ENCODE measurements at regions not wholly inside any gene's neighbourhood (a gene's known extent, or its start where the extent isn't known, plus 50 kb on each side); places are given as distances from the start of the nearest gene placed in this dataset.
"Not testable (repeated sequence)": the region's sequence is repeated elsewhere in the genome, so short reads cannot be mapped to it uniquely, and the experiment has no call there.

GRCh38 chr12:97051341-97051740, 144.3 kb downstream of the NEDD1 start:
- H3K4me3 ChIP-seq: no peak overlapping the region
- no peaks in the 10 kb centered on the region for H3K36me3 ChIP-seq
- H3K9me3 ChIP-seq (replicated peaks): peaks cover 3% of the 10 kb centered on the region
- no peaks in the 10 kb centered on the region for H3K4me1 ChIP-seq
- H3K27ac ChIP-seq (replicated peaks): no peak overlapping the region
- no peaks in the 10 kb centered on the region for H3K27me3 ChIP-seq (ENCODE audit: low read depth)
- no peak for DNase-seq
- TF ChIP-seq CTCF (IDR thresholded peaks at IDR 0.05; ENCODE audit: borderline replicate concordance): no peak
- intact Hi-C loops (cut with micrococcal nuclease): no loop called here

DNA sequence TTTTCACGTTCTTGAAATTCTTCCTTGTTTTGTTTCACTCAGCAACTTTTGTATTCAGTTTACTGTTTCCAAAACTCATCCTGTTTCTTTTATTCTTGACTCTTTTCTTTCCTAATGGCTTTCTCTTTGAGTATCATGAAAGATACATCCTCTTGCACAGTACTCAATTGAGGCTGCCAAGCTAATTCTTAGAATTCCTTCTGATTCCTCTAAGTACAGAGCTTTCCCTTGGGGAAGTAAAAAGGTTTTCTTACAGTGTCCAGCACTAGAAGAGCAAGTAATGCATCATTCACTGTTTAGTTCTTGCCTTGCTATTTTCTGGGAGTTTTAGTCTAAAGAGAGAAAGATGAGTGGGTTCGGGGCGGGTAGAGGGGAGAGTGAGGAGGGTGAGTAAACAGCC, 154.1 kb downstream of the NEDD1 start:
- no peak overlapping the region for H3K27ac ChIP-seq (replicated peaks)
- no peaks in the 10 kb centered on the region for H3K36me3 ChIP-seq
- peaks cover 7% of the 10 kb centered on the region for H3K27me3 ChIP-seq (ENCODE audit: low read depth)
- intact Hi-C loops (cut with micrococcal nuclease): no loop called here
- no peak overlapping the region for H3K4me3 ChIP-seq
- no peak for TF ChIP-seq CTCF (IDR thresholded peaks at IDR 0.05; ENCODE audit: borderline replicate concordance)
- peaks cover 18% of the 10 kb centered on the region for H3K9me3 ChIP-seq (replicated peaks)
- no peak for DNase-seq
- H3K4me1 ChIP-seq: no peaks in the 10 kb centered on the region

DNA sequence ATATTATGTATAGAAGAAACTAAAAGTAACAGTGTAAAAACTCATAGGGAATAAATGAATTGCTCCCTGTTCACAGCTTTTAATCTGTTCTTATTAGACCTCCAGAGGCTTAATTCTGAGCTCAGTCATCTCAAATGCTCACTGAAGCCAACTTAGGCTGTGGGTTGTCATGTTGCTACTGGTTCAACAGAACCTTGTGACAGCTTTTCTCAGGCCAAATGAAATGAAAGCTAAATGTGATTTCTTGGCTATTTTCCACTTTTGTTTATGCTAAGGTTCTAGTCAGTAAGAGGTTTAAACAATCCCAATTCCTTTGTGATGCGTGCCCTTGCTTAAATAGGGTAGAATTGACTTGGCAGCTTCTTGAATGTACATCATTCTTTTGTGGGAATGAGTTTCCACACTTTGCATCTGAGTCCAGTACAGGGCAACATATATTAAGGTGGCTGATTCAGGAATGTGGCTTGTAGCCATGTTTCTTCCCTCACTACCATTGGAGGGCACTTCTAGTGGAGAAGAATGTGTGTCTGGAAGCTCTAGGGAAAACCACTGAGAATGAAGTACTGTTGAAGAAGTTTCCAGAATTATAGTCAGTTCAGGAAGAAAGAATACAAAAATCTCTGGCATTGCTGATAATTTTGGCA, 156.4 kb downstream of the NEDD1 start:
- H3K4me3 ChIP-seq: no peak overlapping the region
- H3K27me3 ChIP-seq (ENCODE audit: low read depth): peaks cover 7% of the 10 kb centered on the region
- no peak for DNase-seq
- TF ChIP-seq CTCF (IDR thresholded peaks at IDR 0.05; ENCODE audit: borderline replicate concordance): no peak
- intact Hi-C loops (cut with micrococcal nuclease): no loop called here
- peaks cover 2% of the 10 kb centered on the region for H3K9me3 ChIP-seq (replicated peaks)
- H3K27ac ChIP-seq (replicated peaks): no peak overlapping the region
- no peaks in the 10 kb centered on the region for H3K4me1 ChIP-seq
- H3K36me3 ChIP-seq: no peaks in the 10 kb centered on the region

DNA sequence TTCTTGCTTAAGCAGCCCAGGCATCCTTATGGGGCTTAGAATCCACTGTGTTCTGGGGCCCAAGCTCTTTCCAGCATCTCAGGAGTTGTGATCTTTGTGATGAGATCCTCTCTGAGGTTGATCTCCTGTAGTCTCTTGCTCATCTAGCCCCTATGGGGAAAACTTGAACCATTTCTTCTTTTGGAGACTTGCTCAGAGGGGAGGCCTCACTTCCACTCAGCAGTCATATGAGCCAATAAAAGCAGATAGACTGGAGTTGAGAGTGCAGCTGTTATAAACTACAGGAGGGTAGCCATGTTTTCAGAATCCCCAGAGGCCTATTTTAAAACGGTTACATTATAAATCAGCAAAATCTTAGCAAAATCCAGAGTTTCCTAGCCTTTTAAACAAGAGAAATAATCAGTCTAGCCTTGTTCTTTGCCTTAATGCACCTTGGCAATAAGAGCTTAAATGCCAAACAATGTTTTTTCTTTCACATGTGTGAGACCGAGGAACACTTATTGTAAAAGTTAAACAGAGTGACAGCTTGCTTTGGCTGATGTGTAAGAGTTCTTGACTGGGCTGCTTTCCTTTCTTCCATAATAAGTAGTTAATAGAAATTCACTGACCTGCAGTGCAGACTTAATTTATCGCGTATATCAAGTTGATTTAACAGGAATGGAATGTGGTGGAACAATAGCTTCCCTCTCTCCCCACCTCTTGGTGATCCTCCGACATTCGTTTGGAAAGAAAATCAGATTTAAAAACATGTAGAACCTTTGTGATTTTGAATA, 168.3 kb downstream of the NEDD1 start:
- no peak for DNase-seq
- Histone ChIP-seq H3K9me3 (replicated peaks) (no peaks in the 10 kb centered on the region), H3K27ac (replicated peaks) (no peak overlapping the region), H3K4me1 (no peaks in the 10 kb centered on the region), H3K36me3 (no peaks in the 10 kb centered on the region), H3K4me3 (no peak overlapping the region), H3K27me3 (ENCODE audit: low read depth) (no peaks in the 10 kb centered on the region)
- intact Hi-C loops (cut with micrococcal nuclease): no loop called here
- TF ChIP-seq CTCF (IDR thresholded peaks at IDR 0.05; ENCODE audit: borderline replicate concordance): no peak

DNA sequence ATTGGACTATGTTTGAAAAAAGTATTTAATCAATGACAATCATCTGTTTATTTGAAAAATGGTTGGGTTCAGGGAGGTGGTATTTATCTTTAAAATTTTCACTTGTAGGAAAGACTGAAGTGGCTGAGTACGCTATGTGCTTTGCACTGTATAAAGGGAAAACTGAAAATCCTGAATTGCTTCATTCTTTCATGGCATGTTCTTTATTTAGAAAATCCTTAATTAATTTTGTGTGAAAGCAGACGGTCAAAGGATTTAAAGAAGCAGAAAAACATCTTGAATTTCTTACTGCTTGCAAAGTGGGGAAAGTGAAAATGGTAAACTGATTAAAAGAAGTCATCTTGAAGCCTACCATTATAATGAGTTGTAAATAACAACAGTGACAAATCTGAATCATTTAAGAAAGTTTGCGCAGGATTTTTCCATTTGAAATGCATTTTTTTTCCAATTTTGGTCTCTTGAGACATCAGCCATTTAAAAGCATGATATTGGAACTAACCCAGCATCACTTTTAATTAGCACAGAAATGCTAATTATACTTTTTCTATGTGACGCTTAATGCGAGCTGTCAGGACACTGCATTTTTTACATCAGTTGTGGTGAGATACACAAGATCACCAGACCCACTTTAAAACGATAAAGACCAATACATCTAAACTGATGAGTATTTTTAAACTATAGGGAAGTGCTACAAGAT, 169.0 kb downstream of the NEDD1 start:
- Histone ChIP-seq H3K27ac (replicated peaks) (no peak overlapping the region), H3K4me3 (no peak overlapping the region), H3K9me3 (replicated peaks) (no peaks in the 10 kb centered on the region), H3K36me3 (no peaks in the 10 kb centered on the region), H3K27me3 (ENCODE audit: low read depth) (no peaks in the 10 kb centered on the region), H3K4me1 (no peaks in the 10 kb centered on the region)
- DNase-seq: no peak
- TF ChIP-seq CTCF (IDR thresholded peaks at IDR 0.05; ENCODE audit: borderline replicate concordance): no peak
- intact Hi-C loops (cut with micrococcal nuclease): no loop called here

- intact Hi-C loops (cut with micrococcal nuclease); H3K27ac ChIP-seq (replicated peaks); DNase-seq; H3K9me3 ChIP-seq (replicated peaks); H3K27me3 ChIP-seq (ENCODE audit: low read depth); H3K4me1 ChIP-seq; H3K36me3 ChIP-seq; H3K4me3 ChIP-seq: not testable (repeated sequence)
Measured at GRCh38 chr12:97076912-97077311, 169.9 kb downstream of the NEDD1 start.
